T-helper 1 cell (primary cell): ENCODE measurements at regions not wholly inside any gene's neighbourhood (a gene's known extent, or its start where the extent isn't known, plus 50 kb on each side); places are given as distances from the start of the nearest gene placed in this dataset.
"Not testable (repeated sequence)": the region's sequence is repeated elsewhere in the genome, so short reads cannot be mapped to it uniquely, and the experiment has no call there.

Experiments used
- DNase-seq, 5 donors: peaks; one replicate each; pipeline ENCODE4 v3.0.0-alpha.2; 2012 to 2020

- DNase-seq, result no peak
These were observed 92.8 kb downstream of the TMEM130 start for GRCh38 chr7:98777051-98777450.

- DNase-seq, result no peak
These were observed 91.4 kb downstream of the TMEM130 start for GRCh38 chr7:98778421-98778820.

- DNase-seq, result no peak
These were observed 89.8 kb downstream of the TMEM130 start for GRCh38 chr7:98779800-98780587.

- DNase-seq, result no peak
These were observed 85.5 kb downstream of the TMEM130 start for GRCh38 chr7:98784216-98784785.

- DNase-seq, result no peak
These were observed 83.8 kb downstream of the TMEM130 start for GRCh38 chr7:98785929-98786571.

- DNase-seq, result no peak
These were observed 80.8 kb downstream of the TMEM130 start for GRCh38 chr7:98788966-98789365.

GRCh38 chr7:98794453-98794852, 75.4 kb downstream of the TMEM130 start:
- not testable (repeated sequence) for DNase-seq

- peak in 1 of 5 donors; percentile 55 for DNase-seq
These were observed 73.9 kb downstream of the TMEM130 start for GRCh38 chr7:98795741-98796493.
